OCI-LY3 (cell line): ENCODE measurements at regions not wholly inside any gene's neighbourhood (a gene's known extent, or its start where the extent isn't known, plus 50 kb on each side); places are given as distances from the start of the nearest gene placed in this dataset.

Experiments used
- EZH2phosphoT487 ChIP-seq: fragments of 200-600 bp; shearing (Covaris generic); IDR thresholded peaks from 2 replicates; pipeline ENCODE4 v1.6.1; 2018; ENCODE audit warnings: antibody characterized with exemption, mixed run types, low read depth
- TF ChIP-seq, protein P1 (sequence below): fragments of 200-600, 300-600 bp; sonication (generic); IDR thresholded peaks from 2 replicates; pipeline ENCODE4 v1.5.1; 2014; ENCODE audit warnings: antibody characterized with exemption, low read length, low read depth

DNA sequence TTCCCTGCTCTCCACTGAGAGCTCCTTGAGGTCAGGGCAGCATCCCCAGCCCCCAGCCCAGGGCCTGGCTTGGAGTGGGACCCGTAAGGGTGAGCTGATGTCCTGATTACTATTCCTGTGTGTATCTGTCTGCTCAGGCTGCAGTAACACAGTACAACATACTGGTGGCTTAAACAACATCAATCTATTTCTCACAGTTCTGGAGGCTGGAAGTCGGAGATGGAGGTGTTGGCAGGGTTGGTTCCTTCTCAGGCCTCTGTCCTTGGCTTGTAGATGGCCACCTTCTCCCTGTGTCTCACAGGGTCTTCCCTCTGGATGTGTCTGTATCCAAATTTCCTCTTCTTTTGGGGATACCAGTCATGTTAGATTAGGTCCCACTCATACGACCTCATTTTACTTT, 246.4 kb upstream of the POU3F1 start:
- TF ChIP-seq, protein P1, sequence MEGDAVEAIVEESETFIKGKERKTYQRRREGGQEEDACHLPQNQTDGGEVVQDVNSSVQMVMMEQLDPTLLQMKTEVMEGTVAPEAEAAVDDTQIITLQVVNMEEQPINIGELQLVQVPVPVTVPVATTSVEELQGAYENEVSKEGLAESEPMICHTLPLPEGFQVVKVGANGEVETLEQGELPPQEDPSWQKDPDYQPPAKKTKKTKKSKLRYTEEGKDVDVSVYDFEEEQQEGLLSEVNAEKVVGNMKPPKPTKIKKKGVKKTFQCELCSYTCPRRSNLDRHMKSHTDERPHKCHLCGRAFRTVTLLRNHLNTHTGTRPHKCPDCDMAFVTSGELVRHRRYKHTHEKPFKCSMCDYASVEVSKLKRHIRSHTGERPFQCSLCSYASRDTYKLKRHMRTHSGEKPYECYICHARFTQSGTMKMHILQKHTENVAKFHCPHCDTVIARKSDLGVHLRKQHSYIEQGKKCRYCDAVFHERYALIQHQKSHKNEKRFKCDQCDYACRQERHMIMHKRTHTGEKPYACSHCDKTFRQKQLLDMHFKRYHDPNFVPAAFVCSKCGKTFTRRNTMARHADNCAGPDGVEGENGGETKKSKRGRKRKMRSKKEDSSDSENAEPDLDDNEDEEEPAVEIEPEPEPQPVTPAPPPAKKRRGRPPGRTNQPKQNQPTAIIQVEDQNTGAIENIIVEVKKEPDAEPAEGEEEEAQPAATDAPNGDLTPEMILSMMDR, result no peak
- no peak for TF ChIP-seq EZH2phosphoT487
